Ovary (tissue), 3 donors: ENCODE measurements at regions not wholly inside any gene's neighbourhood (a gene's known extent, or its start where the extent isn't known, plus 50 kb on each side); places are given as distances from the start of the nearest gene placed in this dataset.

Experiments used
- EP300 ChIP-seq: sonication (generic); formaldehyde crosslinking; IDR thresholded peaks from one replicate; pipeline ENCODE4 v1.6.1; 2017; ENCODE audit warnings: antibody characterized with exemption
- POLR2A ChIP-seq: fragments of 450-650 bp; IDR thresholded peaks from one replicate; pipeline ENCODE4 v1.6.1; 2017; ENCODE audit warnings: antibody characterized with exemption, mild to moderate bottlenecking, moderate library complexity
- TF ChIP-seq, protein P1 (sequence below), 3 donors: fragments of 450-650 bp in 2 of 3; fragments of 200-600 bp in 1 of 3; IDR thresholded peaks; one replicate each; pipeline versions ENCODE4 v1.5.1 to v1.8.0; 2016 to 2022; ENCODE audit warnings: antibody characterized with exemption in 3 of 3, mild to moderate bottlenecking in 1 of 3
- donor health status: DM: no; HTN: no; CAD: no.

DNA sequence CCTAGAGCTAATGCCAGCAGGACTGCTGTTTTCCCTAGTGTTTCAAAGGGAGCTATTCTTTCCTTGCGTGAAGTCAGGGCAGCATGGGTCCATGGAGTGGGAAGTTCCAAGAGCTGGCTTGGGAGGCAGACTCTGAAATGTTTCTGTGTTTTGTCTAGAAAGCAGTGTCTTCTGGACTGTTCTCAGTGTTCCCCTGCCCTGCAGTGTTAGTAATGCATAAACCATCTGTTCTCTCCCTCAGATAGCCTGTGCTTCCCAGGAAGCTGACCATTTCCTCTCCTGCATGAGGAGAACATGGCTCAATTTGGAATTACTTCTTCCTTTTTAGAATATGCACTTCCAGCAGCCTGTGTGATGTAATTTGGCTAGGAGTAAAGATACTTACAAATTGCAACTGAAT, 116.7 kb upstream of the CXCL13 start:
- TF ChIP-seq, protein P1, sequence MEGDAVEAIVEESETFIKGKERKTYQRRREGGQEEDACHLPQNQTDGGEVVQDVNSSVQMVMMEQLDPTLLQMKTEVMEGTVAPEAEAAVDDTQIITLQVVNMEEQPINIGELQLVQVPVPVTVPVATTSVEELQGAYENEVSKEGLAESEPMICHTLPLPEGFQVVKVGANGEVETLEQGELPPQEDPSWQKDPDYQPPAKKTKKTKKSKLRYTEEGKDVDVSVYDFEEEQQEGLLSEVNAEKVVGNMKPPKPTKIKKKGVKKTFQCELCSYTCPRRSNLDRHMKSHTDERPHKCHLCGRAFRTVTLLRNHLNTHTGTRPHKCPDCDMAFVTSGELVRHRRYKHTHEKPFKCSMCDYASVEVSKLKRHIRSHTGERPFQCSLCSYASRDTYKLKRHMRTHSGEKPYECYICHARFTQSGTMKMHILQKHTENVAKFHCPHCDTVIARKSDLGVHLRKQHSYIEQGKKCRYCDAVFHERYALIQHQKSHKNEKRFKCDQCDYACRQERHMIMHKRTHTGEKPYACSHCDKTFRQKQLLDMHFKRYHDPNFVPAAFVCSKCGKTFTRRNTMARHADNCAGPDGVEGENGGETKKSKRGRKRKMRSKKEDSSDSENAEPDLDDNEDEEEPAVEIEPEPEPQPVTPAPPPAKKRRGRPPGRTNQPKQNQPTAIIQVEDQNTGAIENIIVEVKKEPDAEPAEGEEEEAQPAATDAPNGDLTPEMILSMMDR (IDR thresholded peaks at IDR 0.05), result no peak
- no peak for TF ChIP-seq POLR2A
- no peak for TF ChIP-seq EP300
